WTC11 (cell line): ENCODE measurements at regions not wholly inside any gene's neighbourhood (a gene's known extent, or its start where the extent isn't known, plus 50 kb on each side); places are given as distances from the start of the nearest gene placed in this dataset.

Experiments used
- ATAC-seq: fragments of 200-7000 bp; cut with Tn5 transposase; 2 replicates; pipeline ENCODE4 v1.10.0; 2021; ENCODE audit warnings: mild to moderate bottlenecking, moderate library complexity
- CTCF ChIA-PET: fragments of 300-600 bp; sonication (Branson Sonifier 250); formaldehyde crosslinking; loops from one replicate; lab custom pipeline; 2021; ENCODE audit warnings: antibody characterized with exemption; lab: Charles Lee
- POLR2A ChIA-PET: fragments of 350-600 bp; sonication (Branson Sonifier 250); formaldehyde crosslinking; loops from one replicate; lab custom pipeline; 2021; ENCODE audit warnings: antibody characterized with exemption; lab: Charles Lee
- DNase-seq: peaks from one replicate; pipeline ENCODE4 v3.0.0; 2021; ENCODE audit warnings: low spot score
- H3K27ac Mint-ChIP-seq: 2 replicates; pipeline ENCODE4 v1.8.0; 2021; ENCODE audit warnings: mixed read lengths
- H3K27me3 Mint-ChIP-seq: 2 replicates; pipeline ENCODE4 v1.8.0; 2021; ENCODE audit warnings: low read depth, mild to moderate bottlenecking, moderate library complexity, mixed read lengths
- H3K36me3 Mint-ChIP-seq: 2 replicates; pipeline ENCODE4 v1.8.0; 2021; ENCODE audit warnings: mixed read lengths
- H3K4me1 Mint-ChIP-seq: 2 replicates; pipeline ENCODE4 v1.8.0; 2022; ENCODE audit warnings: mixed read lengths
- H3K4me3 Mint-ChIP-seq: 2 replicates; pipeline ENCODE4 v1.8.0; 2021; ENCODE audit warnings: mild to moderate bottlenecking, moderate library complexity, mixed read lengths
- H3K9me3 Mint-ChIP-seq: 2 replicates; pipeline ENCODE4 v1.8.0; 2021; ENCODE audit warnings: mixed read lengths
- CREM ChIP-seq: sonication (generic); formaldehyde crosslinking; IDR thresholded peaks from 2 replicates; pipeline ENCODE4 v1.8.1; 2022; ENCODE audit warnings: mild to moderate bottlenecking, missing genetic modification reagents, moderate library complexity
- ESRRA ChIP-seq: sonication (generic); formaldehyde crosslinking; IDR thresholded peaks from 2 replicates; pipeline ENCODE4 v1.8.1; 2022; ENCODE audit warnings: mild to moderate bottlenecking, missing genetic modification reagents, borderline replicate concordance
- GRHL2 ChIP-seq: fragments of 250-450 bp; sonication (Bioruptor Pico); IDR thresholded peaks from 2 replicates; pipeline ENCODE4 v1.8.0; 2022; ENCODE audit warnings: mild to moderate bottlenecking, moderate library complexity; ENCODE audit not compliant: insufficient replicate concordance, severe bottlenecking
- JAZF1 ChIP-seq: fragments of 250-450 bp; sonication (Bioruptor Pico); IDR thresholded peaks from 2 replicates; pipeline ENCODE4 v1.9.0; 2021; ENCODE audit warnings: moderate library complexity, mild to moderate bottlenecking, inconsistent platforms
- MYBL2 ChIP-seq: sonication (generic); formaldehyde crosslinking; IDR thresholded peaks from 2 replicates; pipeline ENCODE4 v1.8.1; 2023; ENCODE audit warnings: mild to moderate bottlenecking, moderate library complexity, missing genetic modification reagents
- NFATC4 ChIP-seq: fragments of 250-450 bp; sonication (Bioruptor Pico); IDR thresholded peaks from 2 replicates; pipeline ENCODE4 v1.9.0; 2021; ENCODE audit warnings: mild to moderate bottlenecking
- TEAD4 ChIP-seq: sonication (generic); formaldehyde crosslinking; IDR thresholded peaks from 2 replicates; pipeline ENCODE4 v1.8.0; 2022; ENCODE audit warnings: mild to moderate bottlenecking, missing genetic modification reagents
- TP53 ChIP-seq: sonication (generic); formaldehyde crosslinking; IDR thresholded peaks from 2 replicates; pipeline ENCODE4 v1.8.1; 2023; ENCODE audit warnings: mild to moderate bottlenecking, missing genetic modification reagents
- ZNF423 ChIP-seq: fragments of 250-450 bp; sonication (Bioruptor Pico); IDR thresholded peaks from 2 replicates; pipeline ENCODE4 v2.1.2; 2022; ENCODE audit warnings: mild to moderate bottlenecking, moderate library complexity
- TF ChIP-seq, protein P1 (sequence below): sonication (generic); formaldehyde crosslinking; IDR thresholded peaks from 2 replicates; pipeline ENCODE4 v1.8.1; 2023; ENCODE audit warnings: mild to moderate bottlenecking, missing genetic modification reagents
- TF ChIP-seq, protein P2 (sequence below): sonication (generic); formaldehyde crosslinking; IDR thresholded peaks from 2 replicates; pipeline ENCODE4 v1.8.0; 2022; ENCODE audit warnings: missing genetic modification reagents
- TF ChIP-seq, protein P3 (sequence below): sonication (generic); formaldehyde crosslinking; IDR thresholded peaks from 2 replicates; pipeline ENCODE4 v1.8.1; 2022; ENCODE audit warnings: missing genetic modification reagents, borderline replicate concordance
- TF ChIP-seq, protein P4 (sequence below): sonication (generic); formaldehyde crosslinking; IDR thresholded peaks from 2 replicates; pipeline ENCODE4 v1.8.1; 2022; ENCODE audit warnings: mild to moderate bottlenecking, missing genetic modification reagents, moderate library complexity, borderline replicate concordance
- TF ChIP-seq, protein P5 (sequence below): sonication (generic); formaldehyde crosslinking; conservative IDR thresholded peaks from 2 replicates; pipeline ENCODE4 v1.8.1; 2023; ENCODE audit warnings: mild to moderate bottlenecking, low read depth, missing genetic modification reagents, moderate library complexity
- TF ChIP-seq, protein P6 (sequence below): fragments of 250-450 bp; sonication (Bioruptor Pico); IDR thresholded peaks from 2 replicates; pipeline ENCODE4 v2.1.2; 2022; ENCODE audit warnings: mild to moderate bottlenecking, moderate library complexity
- TF ChIP-seq, protein P7 (sequence below): sonication (generic); formaldehyde crosslinking; conservative IDR thresholded peaks from 2 replicates; pipeline ENCODE4 v1.8.1; 2022; ENCODE audit warnings: mild to moderate bottlenecking, missing genetic modification reagents
- TF ChIP-seq, protein P8 (sequence below): sonication (generic); formaldehyde crosslinking; IDR thresholded peaks from 2 replicates; pipeline ENCODE4 v1.8.1; 2022; ENCODE audit warnings: low read depth, mild to moderate bottlenecking, moderate library complexity, missing genetic modification reagents, borderline replicate concordance
- TF ChIP-seq, protein P9 (sequence below): sonication (generic); formaldehyde crosslinking; IDR thresholded peaks from 2 replicates; pipeline ENCODE4 v1.8.0; 2023; ENCODE audit warnings: missing genetic modification reagents

DNA sequence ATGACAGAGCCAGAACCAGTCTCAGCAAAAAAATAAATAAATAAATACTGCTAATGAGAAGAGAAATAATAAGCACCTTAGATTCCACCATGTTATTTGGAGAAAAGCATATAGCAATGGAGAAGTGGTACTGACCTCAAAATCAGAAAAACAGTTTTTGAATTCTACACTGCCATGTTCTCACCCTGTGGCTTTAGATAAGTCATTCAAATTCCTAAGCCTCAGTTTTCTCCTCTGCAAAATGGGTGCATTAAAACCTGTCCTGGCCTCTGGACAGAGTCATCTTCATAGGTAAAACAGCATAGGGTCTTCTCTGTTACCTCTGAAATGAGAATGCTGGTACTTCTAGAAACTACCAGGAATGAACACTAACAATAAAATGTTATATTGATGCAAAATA, 62.2 kb upstream of the RMP24 start:
- ChIA-PET CTCF (no interaction called here), POLR2A (no interaction called here)
- no peaks in the 10 kb centered on the region for H3K27me3 Mint-ChIP-seq
- H3K4me1 Mint-ChIP-seq: peaks cover 30% of the 10 kb centered on the region
- ATAC-seq (no peak), DNase-seq (no peak)
- H3K9me3 Mint-ChIP-seq: peaks cover 4% of the 10 kb centered on the region
- H3K36me3 Mint-ChIP-seq: peaks cover 26% of the 10 kb centered on the region
- TF ChIP-seq, protein P1, sequence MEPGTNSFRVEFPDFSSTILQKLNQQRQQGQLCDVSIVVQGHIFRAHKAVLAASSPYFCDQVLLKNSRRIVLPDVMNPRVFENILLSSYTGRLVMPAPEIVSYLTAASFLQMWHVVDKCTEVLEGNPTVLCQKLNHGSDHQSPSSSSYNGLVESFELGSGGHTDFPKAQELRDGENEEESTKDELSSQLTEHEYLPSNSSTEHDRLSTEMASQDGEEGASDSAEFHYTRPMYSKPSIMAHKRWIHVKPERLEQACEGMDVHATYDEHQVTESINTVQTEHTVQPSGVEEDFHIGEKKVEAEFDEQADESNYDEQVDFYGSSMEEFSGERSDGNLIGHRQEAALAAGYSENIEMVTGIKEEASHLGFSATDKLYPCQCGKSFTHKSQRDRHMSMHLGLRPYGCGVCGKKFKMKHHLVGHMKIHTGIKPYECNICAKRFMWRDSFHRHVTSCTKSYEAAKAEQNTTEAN (CRISPR knock-in tag): no peak
- TF ChIP-seq NFATC4: no peak
- TF ChIP-seq, protein P2, sequence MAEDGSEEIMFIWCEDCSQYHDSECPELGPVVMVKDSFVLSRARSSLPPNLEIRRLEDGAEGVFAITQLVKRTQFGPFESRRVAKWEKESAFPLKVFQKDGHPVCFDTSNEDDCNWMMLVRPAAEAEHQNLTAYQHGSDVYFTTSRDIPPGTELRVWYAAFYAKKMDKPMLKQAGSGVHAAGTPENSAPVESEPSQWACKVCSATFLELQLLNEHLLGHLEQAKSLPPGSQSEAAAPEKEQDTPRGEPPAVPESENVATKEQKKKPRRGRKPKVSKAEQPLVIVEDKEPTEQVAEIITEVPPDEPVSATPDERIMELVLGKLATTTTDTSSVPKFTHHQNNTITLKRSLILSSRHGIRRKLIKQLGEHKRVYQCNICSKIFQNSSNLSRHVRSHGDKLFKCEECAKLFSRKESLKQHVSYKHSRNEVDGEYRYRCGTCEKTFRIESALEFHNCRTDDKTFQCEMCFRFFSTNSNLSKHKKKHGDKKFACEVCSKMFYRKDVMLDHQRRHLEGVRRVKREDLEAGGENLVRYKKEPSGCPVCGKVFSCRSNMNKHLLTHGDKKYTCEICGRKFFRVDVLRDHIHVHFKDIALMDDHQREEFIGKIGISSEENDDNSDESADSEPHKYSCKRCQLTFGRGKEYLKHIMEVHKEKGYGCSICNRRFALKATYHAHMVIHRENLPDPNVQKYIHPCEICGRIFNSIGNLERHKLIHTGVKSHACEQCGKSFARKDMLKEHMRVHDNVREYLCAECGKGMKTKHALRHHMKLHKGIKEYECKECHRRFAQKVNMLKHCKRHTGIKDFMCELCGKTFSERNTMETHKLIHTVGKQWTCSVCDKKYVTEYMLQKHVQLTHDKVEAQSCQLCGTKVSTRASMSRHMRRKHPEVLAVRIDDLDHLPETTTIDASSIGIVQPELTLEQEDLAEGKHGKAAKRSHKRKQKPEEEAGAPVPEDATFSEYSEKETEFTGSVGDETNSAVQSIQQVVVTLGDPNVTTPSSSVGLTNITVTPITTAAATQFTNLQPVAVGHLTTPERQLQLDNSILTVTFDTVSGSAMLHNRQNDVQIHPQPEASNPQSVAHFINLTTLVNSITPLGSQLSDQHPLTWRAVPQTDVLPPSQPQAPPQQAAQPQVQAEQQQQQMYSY (CRISPR knock-in tag): no peak
- TF ChIP-seq ZNF423 (CRISPR knock-in tag): no peak
- TF ChIP-seq MYBL2: no peak
- TF ChIP-seq JAZF1 (CRISPR knock-in tag): no peak
- TF ChIP-seq, protein P3, sequence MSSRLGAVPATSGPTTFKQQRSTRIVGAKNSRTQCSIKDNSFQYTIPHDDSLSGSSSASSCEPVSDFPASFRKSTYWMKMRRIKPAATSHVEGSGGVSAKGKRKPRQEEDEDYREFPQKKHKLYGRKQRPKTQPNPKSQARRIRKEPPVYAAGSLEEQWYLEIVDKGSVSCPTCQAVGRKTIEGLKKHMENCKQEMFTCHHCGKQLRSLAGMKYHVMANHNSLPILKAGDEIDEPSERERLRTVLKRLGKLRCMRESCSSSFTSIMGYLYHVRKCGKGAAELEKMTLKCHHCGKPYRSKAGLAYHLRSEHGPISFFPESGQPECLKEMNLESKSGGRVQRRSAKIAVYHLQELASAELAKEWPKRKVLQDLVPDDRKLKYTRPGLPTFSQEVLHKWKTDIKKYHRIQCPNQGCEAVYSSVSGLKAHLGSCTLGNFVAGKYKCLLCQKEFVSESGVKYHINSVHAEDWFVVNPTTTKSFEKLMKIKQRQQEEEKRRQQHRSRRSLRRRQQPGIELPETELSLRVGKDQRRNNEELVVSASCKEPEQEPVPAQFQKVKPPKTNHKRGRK (CRISPR knock-in tag): no peak
- TF ChIP-seq TP53: no peak
- TF ChIP-seq, protein P4, sequence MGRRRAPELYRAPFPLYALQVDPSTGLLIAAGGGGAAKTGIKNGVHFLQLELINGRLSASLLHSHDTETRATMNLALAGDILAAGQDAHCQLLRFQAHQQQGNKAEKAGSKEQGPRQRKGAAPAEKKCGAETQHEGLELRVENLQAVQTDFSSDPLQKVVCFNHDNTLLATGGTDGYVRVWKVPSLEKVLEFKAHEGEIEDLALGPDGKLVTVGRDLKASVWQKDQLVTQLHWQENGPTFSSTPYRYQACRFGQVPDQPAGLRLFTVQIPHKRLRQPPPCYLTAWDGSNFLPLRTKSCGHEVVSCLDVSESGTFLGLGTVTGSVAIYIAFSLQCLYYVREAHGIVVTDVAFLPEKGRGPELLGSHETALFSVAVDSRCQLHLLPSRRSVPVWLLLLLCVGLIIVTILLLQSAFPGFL (CRISPR knock-in tag): no peak
- no peak overlapping the region for H3K4me3 Mint-ChIP-seq
- H3K27ac Mint-ChIP-seq: no peak overlapping the region

DNA sequence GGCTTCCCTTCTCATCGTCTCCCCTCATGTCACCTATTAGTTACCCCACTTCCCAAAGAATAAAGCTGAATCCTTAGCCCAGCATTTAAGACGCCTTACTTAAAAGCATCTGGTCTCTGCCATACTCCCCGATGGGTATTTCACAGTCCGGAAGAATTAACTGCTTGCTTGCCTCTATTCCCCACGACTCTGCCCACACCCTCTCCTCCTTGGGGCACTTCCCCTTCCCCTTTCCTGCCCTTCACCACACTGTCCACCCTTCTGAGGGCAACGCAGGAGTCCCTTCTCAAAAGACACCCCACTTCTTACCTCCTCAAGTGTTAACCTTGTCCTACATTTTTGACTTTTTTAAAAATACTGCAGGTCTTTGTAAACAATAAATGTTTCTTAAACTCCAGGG, 60.1 kb upstream of the RMP24 start:
- Mint-ChIP-seq H3K4me3 (no peak overlapping the region), H3K4me1 (peaks cover 29% of the 10 kb centered on the region), H3K9me3 (no peaks in the 10 kb centered on the region), H3K27me3 (no peaks in the 10 kb centered on the region), H3K27ac (peak overlapping the region; percentile 15), H3K36me3 (peaks cover 16% of the 10 kb centered on the region)
- POLR2A ChIA-PET: no interaction called here
- ATAC-seq (peak; percentile 52; the same call in 1 of the 2 replicates), DNase-seq (no peak)
- CTCF ChIA-PET: no interaction called here
- TF ChIP-seq, protein P4 (CRISPR knock-in tag): no peak
- TF ChIP-seq, protein P5, sequence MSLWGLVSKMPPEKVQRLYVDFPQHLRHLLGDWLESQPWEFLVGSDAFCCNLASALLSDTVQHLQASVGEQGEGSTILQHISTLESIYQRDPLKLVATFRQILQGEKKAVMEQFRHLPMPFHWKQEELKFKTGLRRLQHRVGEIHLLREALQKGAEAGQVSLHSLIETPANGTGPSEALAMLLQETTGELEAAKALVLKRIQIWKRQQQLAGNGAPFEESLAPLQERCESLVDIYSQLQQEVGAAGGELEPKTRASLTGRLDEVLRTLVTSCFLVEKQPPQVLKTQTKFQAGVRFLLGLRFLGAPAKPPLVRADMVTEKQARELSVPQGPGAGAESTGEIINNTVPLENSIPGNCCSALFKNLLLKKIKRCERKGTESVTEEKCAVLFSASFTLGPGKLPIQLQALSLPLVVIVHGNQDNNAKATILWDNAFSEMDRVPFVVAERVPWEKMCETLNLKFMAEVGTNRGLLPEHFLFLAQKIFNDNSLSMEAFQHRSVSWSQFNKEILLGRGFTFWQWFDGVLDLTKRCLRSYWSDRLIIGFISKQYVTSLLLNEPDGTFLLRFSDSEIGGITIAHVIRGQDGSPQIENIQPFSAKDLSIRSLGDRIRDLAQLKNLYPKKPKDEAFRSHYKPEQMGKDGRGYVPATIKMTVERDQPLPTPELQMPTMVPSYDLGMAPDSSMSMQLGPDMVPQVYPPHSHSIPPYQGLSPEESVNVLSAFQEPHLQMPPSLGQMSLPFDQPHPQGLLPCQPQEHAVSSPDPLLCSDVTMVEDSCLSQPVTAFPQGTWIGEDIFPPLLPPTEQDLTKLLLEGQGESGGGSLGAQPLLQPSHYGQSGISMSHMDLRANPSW (CRISPR knock-in tag): no peak
- no peak for TF ChIP-seq ESRRA (CRISPR knock-in tag)
- TF ChIP-seq CREM (CRISPR knock-in tag): no peak
- TF ChIP-seq, protein P6, sequence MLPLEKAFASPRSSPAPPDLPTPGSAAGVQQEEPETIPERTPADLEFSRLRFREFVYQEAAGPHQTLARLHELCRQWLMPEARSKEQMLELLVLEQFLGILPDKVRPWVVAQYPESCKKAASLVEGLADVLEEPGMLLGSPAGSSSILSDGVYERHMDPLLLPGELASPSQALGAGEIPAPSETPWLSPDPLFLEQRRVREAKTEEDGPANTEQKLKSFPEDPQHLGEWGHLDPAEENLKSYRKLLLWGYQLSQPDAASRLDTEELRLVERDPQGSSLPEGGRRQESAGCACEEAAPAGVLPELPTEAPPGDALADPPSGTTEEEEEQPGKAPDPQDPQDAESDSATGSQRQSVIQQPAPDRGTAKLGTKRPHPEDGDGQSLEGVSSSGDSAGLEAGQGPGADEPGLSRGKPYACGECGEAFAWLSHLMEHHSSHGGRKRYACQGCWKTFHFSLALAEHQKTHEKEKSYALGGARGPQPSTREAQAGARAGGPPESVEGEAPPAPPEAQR (CRISPR knock-in tag): no peak
- TF ChIP-seq, protein P7, sequence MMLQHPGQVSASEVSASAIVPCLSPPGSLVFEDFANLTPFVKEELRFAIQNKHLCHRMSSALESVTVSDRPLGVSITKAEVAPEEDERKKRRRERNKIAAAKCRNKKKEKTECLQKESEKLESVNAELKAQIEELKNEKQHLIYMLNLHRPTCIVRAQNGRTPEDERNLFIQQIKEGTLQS (CRISPR knock-in tag): no peak
- TF ChIP-seq, protein P8, sequence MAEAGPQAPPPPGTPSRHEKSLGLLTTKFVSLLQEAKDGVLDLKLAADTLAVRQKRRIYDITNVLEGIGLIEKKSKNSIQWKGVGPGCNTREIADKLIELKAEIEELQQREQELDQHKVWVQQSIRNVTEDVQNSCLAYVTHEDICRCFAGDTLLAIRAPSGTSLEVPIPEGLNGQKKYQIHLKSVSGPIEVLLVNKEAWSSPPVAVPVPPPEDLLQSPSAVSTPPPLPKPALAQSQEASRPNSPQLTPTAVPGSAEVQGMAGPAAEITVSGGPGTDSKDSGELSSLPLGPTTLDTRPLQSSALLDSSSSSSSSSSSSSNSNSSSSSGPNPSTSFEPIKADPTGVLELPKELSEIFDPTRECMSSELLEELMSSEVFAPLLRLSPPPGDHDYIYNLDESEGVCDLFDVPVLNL (CRISPR knock-in tag): no peak
- TF ChIP-seq GRHL2 (CRISPR knock-in tag): no peak
- TF ChIP-seq, protein P9, sequence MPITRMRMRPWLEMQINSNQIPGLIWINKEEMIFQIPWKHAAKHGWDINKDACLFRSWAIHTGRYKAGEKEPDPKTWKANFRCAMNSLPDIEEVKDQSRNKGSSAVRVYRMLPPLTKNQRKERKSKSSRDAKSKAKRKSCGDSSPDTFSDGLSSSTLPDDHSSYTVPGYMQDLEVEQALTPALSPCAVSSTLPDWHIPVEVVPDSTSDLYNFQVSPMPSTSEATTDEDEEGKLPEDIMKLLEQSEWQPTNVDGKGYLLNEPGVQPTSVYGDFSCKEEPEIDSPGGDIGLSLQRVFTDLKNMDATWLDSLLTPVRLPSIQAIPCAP: no peak
- TF ChIP-seq TEAD4 (CRISPR knock-in tag): no peak
